OCI-LY1 (cell line): ENCODE measurements at regions not wholly inside any gene's neighbourhood (a gene's known extent, or its start where the extent isn't known, plus 50 kb on each side); places are given as distances from the start of the nearest gene placed in this dataset.

Experiments used
- EZH2 ChIP-seq: fragments of 200-600 bp; sonication (generic), shearing (Covaris generic); IDR thresholded peaks from 2 replicates; pipeline ENCODE4 v1.8.0; 2017; ENCODE audit warnings: borderline replicate concordance, mixed run types, mild to moderate bottlenecking, antibody characterized with exemption, low read length, moderate library complexity, mixed read lengths
- TF ChIP-seq, protein P1 (sequence below): fragments of 200-600 bp; sonication (generic), shearing (Covaris generic); IDR thresholded peaks from 2 replicates; pipeline ENCODE4 v1.5.1; 2017; ENCODE audit warnings: mild to moderate bottlenecking, antibody characterized with exemption, low read length, moderate library complexity, mixed read lengths

GRCh38 chr13:58087566-58087965 is 456.0 kb downstream of the PCDH17 start:
- TF ChIP-seq EZH2: no peak
- TF ChIP-seq, protein P1, sequence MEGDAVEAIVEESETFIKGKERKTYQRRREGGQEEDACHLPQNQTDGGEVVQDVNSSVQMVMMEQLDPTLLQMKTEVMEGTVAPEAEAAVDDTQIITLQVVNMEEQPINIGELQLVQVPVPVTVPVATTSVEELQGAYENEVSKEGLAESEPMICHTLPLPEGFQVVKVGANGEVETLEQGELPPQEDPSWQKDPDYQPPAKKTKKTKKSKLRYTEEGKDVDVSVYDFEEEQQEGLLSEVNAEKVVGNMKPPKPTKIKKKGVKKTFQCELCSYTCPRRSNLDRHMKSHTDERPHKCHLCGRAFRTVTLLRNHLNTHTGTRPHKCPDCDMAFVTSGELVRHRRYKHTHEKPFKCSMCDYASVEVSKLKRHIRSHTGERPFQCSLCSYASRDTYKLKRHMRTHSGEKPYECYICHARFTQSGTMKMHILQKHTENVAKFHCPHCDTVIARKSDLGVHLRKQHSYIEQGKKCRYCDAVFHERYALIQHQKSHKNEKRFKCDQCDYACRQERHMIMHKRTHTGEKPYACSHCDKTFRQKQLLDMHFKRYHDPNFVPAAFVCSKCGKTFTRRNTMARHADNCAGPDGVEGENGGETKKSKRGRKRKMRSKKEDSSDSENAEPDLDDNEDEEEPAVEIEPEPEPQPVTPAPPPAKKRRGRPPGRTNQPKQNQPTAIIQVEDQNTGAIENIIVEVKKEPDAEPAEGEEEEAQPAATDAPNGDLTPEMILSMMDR: no peak
